ENCODE measurements at regions not wholly inside any gene's neighbourhood (a gene's known extent, or its start where the extent isn't known, plus 50 kb on each side); places are given as distances from the start of the nearest gene placed in this dataset.

GRCh38 chr10:107413971-107414370 is 249.5 kb upstream of the SORCS1 start:
- ChIA-PET POLR2A (no interaction called here), CTCF (interaction anchor here (1.3 kb wide), 1 partner anchor 401 kb away, joined by 4 read pairs; no protein-coding TSS in a partner anchor)
- no peak overlapping the region for H3K4me3 ChIP-seq (ENCODE audit: low read depth, low read length)
- DNase-seq (ENCODE audit: low read depth, low spot score), result no peak
- no peak for TF ChIP-seq CTCF (IDR thresholded peaks at IDR 0.05; ENCODE audit: insufficient read depth, low read length, missing control alignments)

GRCh38 chr10:107409522-107409921 is 245.0 kb upstream of the SORCS1 start:
- peak; percentile 43 for TF ChIP-seq CTCF (IDR thresholded peaks at IDR 0.05; ENCODE audit: insufficient read depth, low read length, missing control alignments)
- CTCF ChIA-PET, result interaction anchor here (0.7 to 5.8 kb wide), 14 partner anchors 9 to 1135 kb away, joined by 3 to 88 read pairs (median 4); no protein-coding TSS in a partner anchor
- DNase-seq (ENCODE audit: low read depth, low spot score), result no peak
- no peak overlapping the region for H3K4me3 ChIP-seq (ENCODE audit: low read depth, low read length)
- POLR2A ChIA-PET, result interaction anchor here (0.6 kb wide), 1 partner anchor 795 kb away, joined by 3 read pairs; no protein-coding TSS in a partner anchor

GRCh38 chr10:107398115-107398514 is 233.6 kb upstream of the SORCS1 start:
- H3K4me3 ChIP-seq (ENCODE audit: low read depth, low read length), result no peak overlapping the region
- TF ChIP-seq CTCF (IDR thresholded peaks at IDR 0.05; ENCODE audit: insufficient read depth, low read length, missing control alignments), result no peak
- ChIA-PET POLR2A (no interaction called here), CTCF (no interaction called here)
- DNase-seq (ENCODE audit: low read depth, low spot score), result no peak

GRCh38 chr10:107391901-107392300 is 227.4 kb upstream of the SORCS1 start:
- no peak overlapping the region for H3K4me3 ChIP-seq (ENCODE audit: low read depth, low read length)
- ChIA-PET CTCF (no interaction called here), POLR2A (no interaction called here)
- DNase-seq (ENCODE audit: low read depth, low spot score), result no peak
- TF ChIP-seq CTCF (IDR thresholded peaks at IDR 0.05; ENCODE audit: insufficient read depth, low read length, missing control alignments), result no peak

GRCh38 chr10:107390563-107390962 is 226.1 kb upstream of the SORCS1 start:
- no peak overlapping the region for H3K4me3 ChIP-seq (ENCODE audit: low read depth, low read length)
- ChIA-PET CTCF (no interaction called here), POLR2A (no interaction called here)
- no peak for TF ChIP-seq CTCF (IDR thresholded peaks at IDR 0.05; ENCODE audit: insufficient read depth, low read length, missing control alignments)
- no peak for DNase-seq (ENCODE audit: low read depth, low spot score)

- ChIA-PET POLR2A (no interaction called here), CTCF (no interaction called here)
- no peak for DNase-seq (ENCODE audit: low read depth, low spot score)
- no peak overlapping the region for H3K4me3 ChIP-seq (ENCODE audit: low read depth, low read length)
- TF ChIP-seq CTCF (IDR thresholded peaks at IDR 0.05; ENCODE audit: insufficient read depth, low read length, missing control alignments), result no peak
Observed at GRCh38 chr10:107383357-107383756, 218.9 kb upstream of the SORCS1 start.

Measured in AG04449 (cell line).